Activated CD4-positive, alpha-beta T cell treated with anti-CD3 and anti-CD28 coated beads, Interleukin-2, amount 50 U/mL, for 24 hours (primary cell): ENCODE measurements at regions not wholly inside any gene's neighbourhood (a gene's known extent, or its start where the extent isn't known, plus 50 kb on each side); places are given as distances from the start of the nearest gene placed in this dataset.
"Not testable (repeated sequence)": the region's sequence is repeated elsewhere in the genome, so short reads cannot be mapped to it uniquely, and the experiment has no call there.

ENCODE experiments used
- DNase-seq, 2 donors: peaks; one replicate each; pipeline ENCODE4 v3.0.0-alpha.2; 2020; ENCODE audit warnings: low read depth in 1 of 2, low spot score in 1 of 2

DNA sequence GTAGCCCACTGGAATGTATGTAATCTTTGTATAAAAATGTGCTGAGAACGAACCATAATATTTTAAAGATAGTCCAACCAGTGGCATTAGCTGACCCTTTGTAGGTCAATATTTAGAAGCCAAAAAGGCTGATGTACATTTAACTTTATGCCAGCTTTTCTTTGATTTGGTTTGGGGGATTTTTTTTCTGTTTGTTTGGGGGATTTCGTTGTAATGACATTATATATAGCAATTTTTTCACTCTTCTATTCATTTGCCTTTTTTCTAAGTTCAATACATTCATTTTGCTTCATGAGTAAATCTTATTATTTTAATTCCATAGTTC, 382.0 kb upstream of the NOCT start:
- DNase-seq = no peak

DNA sequence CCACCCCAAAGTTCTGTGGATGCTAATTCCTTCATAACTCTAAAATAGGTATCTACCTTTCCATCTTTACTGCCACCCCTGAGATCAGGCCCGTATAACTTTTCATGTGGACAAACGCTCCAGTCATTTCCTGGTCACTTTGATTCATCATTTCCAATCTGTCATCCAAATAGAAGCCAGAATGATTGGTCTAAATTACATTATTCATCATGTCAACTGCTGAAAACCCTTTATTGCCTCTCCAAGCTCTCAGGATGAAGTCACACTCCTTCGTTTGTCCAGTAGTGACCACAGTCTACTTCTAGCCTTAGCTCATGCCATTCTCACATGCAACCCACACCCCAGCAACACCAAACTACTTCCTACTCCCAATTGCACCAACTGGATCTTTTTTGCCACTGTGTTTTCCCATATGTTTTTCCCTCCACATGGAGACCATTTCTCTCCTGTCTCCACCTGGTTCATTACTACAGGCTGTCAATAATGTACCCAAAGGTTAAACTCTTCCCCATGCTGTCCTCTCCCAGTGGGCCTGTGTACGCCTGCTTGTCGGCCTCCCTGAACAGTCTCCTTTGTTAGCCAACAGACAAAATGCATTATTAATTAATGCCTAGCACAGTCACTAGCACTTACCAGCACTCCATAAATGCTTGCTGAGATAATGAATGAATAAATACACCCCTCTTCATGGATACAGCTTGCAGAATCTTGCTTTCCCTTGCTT, 382.6 kb upstream of the NOCT start:
- no peak for DNase-seq

DNA sequence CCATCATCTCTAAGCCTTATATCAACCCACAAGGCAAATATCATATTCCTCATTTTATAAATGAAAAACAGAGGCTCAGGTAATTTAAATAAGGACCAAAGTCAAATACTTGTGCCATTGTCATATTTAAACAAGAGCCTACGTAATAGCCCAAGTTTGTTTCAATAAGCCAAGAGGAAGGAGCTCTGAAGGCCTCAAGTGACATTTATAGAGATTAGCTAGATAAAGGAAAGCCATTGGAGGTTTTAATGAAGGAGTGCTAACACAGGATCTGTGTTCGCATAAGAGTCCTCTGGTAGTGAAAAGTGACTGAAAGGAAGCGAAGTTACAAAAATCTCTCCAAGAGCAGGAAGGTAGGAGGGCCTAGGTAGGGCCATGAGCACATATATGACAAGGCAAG, 384.9 kb upstream of the NOCT start:
- DNase-seq = no peak

DNA sequence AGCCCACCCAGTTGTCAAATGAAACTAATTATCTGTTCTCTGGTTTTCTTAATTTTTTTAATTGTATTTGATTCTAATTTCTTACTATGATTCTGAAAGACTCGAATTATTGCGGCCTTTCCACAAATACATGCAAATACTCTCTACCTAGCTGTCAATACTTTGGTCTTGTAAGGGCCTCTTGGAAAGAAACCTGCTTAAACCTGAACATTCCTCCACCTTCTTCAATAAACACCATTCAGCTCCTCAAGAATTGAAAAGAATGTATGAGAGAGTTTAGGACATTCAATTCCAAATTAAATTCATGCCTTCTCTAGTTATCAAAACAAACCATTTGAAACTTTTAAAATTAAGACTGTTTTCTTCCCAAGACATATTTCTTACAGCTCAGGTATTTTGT, 385.9 kb upstream of the NOCT start:
- DNase-seq = no peak

DNA sequence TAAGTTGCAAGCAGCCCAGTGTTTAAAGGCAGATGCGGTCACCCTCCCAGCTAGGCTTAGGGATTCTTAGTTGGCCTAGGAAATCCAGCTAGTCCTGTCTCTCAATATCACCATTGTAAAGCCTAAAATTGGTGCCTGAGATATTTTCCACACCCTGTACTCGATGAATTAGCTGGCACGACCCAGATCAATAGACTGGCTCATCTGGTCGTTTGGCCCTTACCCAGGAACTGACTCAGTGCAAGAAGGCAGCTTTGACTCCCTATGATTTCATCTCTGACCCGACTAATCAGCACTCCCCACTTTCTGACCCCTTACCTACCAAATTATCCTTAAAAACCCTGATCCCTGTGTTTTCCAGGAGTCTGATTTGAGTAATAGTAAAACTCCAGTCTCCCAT, 384.9 kb upstream of the SLC7A11 start:
- DNase-seq = no peak

DNA sequence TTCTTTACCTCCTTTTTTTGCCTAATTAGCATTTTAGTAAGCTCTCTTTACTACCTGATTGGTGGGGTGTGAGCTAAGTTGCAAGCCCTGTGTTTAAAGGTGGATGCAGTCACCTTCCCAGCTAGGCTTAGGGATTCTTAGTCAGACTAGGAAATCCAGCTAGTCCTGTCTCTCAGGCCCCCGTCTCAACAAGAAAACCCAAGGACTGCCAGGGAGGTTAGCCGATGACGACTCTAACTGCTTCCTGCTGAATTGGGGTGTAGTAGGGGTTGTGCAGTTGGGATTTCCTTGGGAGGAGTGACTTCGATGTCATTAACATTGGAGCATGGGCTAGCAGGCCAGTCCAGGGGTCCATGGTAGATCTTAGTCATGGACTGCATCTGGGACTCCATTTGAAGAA, 380.2 kb upstream of the SLC7A11 start:
- DNase-seq = not testable (repeated sequence)

DNA sequence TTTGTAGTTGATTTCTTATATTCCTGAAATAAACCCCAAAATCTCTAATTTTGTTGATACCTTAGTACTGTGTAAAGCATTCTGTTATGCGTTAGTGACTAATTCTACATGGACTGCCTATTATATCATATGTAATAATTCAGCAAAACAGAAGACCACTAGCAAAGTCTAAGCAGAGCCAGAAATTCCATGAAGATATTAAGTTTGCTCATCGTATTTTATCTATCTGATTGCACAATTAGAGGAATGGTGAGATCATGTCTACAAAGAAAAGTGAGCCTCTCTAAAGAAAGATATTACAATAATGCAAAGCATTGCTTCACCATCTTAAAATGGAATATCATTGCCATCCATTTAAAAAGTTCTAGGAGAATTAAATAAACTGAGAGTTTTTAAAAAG, 374.6 kb upstream of the SLC7A11 start:
- DNase-seq = no peak

DNA sequence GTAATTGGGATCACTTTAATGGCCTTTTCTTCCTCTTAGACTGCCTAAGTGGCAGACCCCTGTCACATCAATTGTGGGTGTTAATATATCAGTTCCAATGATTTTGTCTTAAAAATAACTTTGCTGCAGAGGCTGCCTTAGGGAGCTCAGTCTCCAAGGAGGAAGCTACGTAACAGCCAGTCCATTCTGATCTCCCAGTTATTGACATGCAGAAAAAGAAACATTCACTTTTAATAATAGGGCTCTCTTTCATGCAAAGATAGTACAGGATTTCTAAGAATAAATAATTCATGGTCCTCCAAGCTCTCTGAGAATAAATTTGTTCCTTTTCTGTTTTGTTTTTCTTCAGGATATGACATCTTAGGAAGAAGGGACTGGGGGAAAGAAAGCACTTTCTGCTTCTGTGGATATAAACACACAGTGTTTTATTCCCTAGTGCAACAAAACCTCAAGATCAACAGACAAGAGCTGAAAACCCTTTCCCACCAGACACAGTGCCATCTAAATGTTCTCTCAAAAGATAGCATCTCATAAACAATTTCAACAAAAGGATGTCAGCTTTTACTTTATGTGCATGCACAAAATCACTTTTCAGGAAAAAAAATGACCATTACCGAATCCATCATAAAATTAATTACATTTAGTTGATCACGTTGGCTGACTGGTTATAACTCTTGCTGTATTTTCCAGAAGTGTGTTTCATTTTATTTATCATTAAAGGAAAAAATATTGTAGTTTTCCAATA, 372.4 kb upstream of the SLC7A11 start:
- DNase-seq = no peak

DNA sequence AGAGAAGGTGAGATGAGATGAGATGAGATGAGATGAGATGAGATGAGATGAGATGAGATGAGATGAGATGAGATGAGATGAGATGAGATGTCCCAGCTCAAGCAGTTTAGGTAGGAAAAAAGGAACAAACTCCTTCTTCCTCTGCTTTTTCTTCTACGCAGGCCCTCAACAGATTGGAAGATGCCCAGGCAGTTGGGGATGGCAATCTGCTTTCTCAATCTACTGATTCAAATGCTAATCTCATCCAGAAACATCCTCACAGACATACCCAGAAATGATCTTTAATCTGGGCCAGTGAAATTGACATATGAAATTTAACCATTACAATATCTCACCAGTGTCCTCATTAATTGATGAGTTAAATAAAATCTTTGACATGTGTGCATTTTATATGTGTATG, 370.3 kb upstream of the SLC7A11 start:
- DNase-seq = no peak

DNA sequence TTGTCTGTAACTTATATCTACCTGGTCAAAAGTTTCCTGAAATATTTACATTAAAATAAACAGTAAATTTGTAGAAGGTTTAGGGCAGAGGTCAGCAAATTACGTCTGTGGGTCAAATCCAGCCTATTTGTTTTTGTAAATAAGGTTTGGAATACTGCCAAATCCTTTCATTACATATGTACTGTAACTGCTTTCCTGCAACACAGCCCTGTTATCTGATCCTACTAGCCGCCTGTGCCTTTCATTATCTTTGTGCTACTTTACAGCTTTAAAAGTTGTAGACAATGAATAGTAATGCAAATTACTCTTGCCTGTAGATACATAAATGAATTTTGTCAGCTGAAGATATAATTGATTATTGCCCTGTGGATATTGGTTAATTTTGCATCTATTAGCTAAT, 369.6 kb upstream of the SLC7A11 start:
- DNase-seq = no peak

DNA sequence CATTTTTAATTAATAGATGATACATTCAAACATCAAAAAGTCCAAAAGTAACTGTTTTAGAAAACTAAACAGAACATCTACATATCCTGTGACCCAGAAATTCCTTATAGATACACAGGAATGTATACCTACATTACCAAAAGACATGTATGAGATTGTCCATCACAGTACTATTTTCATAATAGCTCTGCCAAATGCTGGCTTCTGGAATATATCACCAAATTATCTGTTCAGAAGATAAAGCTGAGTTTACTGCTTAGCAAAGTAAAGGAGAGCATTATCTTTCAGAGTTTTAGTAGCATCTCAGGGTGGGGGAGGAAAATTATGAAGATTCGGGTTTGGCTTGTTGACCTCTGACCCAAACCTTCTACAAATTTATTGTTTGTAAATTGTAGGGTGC, 368.9 kb upstream of the SLC7A11 start:
- DNase-seq = no peak

DNA sequence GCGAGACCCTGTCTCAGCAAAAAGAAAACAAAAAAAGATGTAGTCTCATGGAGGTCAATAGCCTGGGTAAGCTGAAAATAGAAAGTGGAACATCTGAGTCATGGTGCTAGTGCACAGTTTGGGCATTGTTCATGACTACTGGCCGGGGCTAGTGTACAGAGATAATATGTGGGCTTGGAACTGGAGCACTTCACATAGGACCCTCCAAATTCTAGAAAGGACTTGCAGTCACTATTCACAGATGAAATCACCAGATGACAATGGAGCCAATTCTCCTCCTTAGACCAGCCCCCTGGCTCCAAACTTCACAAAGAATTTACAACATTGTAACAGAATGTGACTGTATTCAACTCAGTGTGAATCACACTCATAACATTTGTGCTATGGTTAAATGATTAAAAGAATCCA, 367.8 kb upstream of the SLC7A11 start:
- DNase-seq = no peak

DNA sequence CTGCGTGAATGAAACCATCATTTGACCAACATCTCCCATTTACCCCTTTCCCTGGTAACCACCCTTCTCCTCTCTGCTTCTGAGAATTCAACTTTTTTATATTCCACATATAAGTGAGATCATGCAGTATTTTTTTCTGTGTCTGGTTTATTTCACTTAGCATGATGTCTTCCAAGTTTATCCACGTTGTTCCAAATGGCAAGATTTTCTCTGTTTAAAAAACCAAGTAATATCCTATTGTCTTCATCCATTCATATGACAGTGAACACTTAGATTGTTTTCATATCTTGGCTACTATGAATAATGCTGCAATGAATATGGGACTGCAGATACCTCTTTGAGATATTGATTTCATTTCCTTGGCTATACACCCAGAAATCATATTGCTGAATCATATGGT, 362.4 kb upstream of the SLC7A11 start:
- no peak for DNase-seq

DNA sequence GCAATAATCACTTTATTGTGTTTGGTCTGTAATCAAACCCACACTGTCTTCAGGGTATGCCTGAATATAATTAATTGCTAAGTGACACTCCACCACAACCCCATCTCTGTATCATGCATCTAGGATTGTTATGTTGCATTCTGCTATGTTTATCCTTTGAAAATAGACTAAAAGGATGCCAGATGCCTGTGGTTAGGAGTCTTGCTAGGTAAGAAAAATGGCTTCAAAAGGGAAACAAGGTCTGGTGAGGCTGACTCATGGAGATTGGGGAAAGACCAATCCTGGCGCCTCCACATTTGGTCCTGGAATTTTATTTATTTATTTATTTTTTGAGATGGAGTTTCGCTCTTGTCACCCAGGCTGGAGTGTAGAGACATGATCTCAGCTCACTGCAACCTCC, 360.5 kb upstream of the SLC7A11 start:
- no peak for DNase-seq

DNA sequence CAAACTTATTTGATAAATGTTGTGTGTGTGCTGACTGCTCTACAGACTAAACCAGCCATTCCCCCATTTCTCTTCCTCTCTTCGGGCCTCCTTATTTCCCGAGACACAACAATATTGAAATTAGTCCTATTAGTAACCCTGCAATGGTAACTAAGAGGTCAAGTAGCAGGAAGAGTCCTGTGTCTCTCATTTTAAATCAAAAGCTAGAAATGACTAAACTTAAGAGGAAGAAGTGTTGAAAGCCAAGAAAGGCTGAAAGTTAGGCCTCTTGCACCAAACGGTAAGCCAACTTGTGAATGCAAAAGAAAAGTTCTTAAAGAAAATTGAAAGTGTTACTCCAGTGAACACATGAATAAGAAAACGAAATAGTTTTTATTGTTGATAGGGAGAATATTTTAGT, 357.8 kb upstream of the SLC7A11 start:
- no peak for DNase-seq

DNA sequence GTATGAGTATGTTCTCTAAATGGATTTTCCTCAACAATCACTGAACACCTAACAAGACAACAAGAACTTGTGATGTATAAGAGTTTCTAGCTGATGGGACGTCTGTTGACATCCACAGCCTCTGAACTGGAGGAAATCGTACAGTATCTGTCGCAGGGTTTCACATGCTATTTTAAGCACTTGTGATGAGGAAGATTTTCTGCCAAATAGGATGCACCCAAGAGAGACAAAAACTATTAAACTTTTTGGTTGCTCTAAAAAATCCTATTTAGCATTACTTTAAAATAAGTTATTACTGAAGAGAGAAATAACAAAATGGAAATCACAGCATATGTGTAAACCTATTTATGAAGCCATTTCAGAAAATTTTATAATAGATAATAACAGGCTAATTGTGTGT, 356.1 kb upstream of the SLC7A11 start:
- DNase-seq = no peak

DNA sequence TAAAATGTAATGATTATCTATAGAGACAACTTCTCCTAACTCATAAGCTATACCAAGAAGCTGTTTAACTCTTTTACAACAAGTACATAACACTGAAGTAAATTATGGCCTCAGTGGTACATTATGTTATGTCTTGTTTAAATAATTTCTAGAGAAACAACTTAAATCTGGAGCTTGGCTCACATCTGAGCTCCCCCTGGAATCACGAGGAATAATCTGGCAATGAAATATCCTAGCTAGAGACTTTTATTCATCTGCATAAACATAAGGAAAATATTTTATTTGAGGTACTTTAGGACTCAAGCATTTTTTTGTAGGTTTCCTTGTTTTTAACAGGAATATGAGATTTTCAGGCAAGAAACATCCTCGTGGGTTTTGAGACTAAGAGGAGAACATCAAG, 354.7 kb upstream of the SLC7A11 start:
- no peak for DNase-seq

DNA sequence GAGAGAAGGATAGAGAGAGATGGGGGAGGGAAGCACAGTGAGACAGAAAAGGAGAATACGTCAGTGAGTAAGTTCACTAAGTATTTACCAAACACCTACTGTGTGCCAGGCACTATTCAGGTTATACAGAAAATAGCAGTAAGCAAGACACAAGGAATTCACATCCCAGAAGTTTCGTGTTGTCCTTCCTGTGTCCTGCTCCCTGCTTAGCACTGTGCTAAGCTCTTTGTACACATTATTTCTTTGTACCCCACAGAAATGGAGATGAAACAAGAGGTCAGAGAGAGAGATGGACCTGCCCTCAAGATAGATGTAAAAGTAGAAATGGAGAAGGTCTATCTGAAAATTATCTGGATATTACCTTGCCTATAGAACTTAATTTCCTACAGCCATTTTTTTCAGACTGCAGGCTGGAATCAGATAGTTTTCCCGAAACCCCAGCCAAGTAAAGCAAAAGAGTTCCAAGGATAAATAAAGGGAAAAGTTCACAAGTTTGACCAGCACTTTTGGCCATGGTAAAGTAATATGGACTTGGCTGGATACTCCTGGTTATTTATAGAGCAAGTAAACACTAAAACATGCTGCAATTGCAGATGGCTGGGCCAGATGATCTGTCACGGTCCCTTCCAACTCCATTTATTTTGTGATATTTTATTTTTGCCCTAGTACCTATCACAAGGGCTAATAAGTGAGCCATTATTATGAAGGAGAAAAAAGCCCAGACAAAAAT, 353.7 kb upstream of the SLC7A11 start:
- DNase-seq = no peak

DNA sequence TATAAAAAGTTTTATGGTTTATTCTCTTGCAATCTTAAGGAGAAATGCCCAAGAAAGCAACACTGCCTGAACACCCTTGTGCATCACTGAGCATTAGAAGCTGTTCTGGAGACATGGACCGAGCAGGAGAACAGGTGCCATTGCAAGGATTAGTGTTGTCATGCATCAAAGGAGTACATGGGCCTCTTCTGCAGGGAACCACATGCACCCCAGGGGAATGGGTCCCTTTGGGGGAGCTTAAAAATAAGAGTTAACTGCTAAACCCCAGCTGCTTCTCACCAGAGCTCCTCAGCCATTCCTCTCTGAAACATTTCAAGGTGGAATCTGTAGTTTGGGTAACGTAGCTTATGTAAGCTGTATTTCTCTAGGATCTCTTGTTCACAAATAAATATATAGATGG, 353.0 kb upstream of the SLC7A11 start:
- no peak for DNase-seq

DNA sequence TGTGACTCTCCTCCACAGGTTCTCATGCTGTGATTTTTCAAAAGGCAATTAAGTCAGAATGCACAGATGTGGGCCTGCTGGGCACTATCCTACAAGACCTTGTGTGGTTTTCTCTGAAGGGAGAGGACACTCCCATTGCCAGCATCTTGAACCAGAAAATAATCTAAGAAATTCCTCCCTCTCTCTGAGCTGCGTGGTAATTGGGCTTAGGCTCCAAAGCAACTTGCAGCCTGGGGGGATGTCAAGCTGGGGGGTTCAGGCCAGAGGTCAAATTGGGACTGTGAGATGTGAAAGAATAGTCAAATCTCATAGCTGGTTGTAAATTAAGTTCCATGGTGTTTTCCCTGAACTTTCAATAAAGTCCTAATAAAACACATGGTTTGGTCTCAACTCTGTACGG, 350.6 kb upstream of the SLC7A11 start:
- no peak for DNase-seq

DNA sequence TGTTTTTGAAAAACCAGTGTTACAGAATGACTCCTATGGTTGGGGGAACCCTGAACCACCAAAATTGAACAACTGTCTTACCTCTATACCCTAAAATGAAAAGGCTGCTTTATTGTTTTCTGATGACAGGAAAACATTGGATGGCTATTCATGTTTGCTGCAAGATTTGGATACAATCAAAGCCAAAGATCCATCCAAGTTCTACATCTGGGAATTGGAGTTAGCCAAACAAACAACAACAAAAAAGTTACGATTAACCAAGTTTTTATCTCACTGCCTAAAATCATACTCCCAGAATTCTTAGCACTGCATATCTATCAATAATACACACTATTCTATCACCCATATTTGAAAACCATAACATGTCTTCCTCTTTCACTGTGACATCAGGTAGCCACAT, 349.7 kb upstream of the SLC7A11 start:
- no peak for DNase-seq

DNA sequence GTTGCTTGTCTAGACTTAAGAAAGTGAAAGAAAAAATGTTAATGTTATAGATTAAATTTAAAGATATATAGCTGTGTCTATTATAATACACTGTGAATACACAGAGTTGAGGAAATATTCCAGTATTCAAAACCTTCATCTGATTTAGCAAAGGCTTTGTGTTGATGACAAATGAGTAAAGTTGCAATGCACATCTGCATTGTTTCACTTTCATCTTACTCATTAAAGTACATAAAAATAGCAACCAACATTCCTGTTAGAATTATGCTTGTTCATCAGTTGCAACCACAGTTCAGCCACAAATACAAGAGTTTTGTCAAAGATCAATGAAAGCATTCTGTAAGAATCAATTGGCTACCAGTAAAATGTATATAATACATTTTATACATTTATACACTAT, 346.4 kb upstream of the SLC7A11 start:
- no peak for DNase-seq

DNA sequence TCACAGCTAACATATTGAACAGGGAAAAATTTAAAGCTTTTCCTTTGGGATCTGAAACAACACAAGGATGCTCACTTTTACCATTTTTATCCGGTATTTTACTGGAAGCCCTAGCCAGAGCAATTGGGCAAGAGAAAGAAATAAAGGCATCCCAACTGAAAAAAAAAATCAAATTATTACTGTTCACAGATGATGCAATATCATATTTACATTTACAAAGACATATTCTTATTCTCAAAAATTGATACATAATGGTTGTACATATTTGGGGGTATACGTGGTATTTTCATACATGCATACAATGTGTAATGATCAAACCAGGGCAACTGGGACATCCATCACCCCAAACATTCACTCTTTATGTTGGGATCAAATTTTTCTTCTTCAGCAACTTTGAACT, 337.0 kb upstream of the SLC7A11 start:
- no peak for DNase-seq
